ENCODE measurements at regions not wholly inside any gene's neighbourhood (a gene's known extent, or its start where the extent isn't known, plus 50 kb on each side); places are given as distances from the start of the nearest gene placed in this dataset.

DNA sequence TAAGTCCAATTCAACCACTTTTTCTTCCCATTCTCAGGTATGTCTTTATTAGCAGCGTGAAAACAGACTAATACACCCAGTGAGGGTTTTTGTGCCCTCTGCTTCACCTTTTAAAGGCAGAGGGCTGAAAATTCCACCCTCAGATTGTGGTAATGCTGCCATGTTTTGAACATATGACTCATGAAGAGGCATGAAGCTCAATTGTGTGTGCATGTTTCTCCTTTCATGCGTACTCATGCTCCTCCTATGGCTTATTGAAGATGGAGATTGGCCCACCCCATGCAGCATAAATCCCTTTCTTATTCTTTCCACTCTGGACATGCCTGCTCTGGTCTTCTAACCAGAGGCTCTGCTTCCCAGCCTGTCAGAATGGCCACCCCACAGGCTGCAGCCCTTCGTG is 168.0 kb upstream of the PRKCQ start:
- no peaks in the 10 kb centered on the region for H3K9me3 ChIP-seq
- H3K4me1 ChIP-seq, result no peaks in the 10 kb centered on the region
- H3K4me3 ChIP-seq, result no peak overlapping the region
- no peak overlapping the region for H3K27ac ChIP-seq
- 96 to 98% methylated on average over 3 of the region's 3 CpGs for WGBS, 2 donors
- TF ChIP-seq, protein P1, sequence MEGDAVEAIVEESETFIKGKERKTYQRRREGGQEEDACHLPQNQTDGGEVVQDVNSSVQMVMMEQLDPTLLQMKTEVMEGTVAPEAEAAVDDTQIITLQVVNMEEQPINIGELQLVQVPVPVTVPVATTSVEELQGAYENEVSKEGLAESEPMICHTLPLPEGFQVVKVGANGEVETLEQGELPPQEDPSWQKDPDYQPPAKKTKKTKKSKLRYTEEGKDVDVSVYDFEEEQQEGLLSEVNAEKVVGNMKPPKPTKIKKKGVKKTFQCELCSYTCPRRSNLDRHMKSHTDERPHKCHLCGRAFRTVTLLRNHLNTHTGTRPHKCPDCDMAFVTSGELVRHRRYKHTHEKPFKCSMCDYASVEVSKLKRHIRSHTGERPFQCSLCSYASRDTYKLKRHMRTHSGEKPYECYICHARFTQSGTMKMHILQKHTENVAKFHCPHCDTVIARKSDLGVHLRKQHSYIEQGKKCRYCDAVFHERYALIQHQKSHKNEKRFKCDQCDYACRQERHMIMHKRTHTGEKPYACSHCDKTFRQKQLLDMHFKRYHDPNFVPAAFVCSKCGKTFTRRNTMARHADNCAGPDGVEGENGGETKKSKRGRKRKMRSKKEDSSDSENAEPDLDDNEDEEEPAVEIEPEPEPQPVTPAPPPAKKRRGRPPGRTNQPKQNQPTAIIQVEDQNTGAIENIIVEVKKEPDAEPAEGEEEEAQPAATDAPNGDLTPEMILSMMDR (IDR thresholded peaks at IDR 0.05), result no peak
- TF ChIP-seq EP300 (IDR thresholded peaks at IDR 0.05) (no peak), POLR2A (IDR thresholded peaks at IDR 0.05) (no peak)
- DNase-seq (ENCODE audit: low spot score in 2 of 2), result no peak
- H3K36me3 ChIP-seq, result no peaks in the 10 kb centered on the region
- H3K27me3 ChIP-seq, result no peaks in the 10 kb centered on the region

DNA sequence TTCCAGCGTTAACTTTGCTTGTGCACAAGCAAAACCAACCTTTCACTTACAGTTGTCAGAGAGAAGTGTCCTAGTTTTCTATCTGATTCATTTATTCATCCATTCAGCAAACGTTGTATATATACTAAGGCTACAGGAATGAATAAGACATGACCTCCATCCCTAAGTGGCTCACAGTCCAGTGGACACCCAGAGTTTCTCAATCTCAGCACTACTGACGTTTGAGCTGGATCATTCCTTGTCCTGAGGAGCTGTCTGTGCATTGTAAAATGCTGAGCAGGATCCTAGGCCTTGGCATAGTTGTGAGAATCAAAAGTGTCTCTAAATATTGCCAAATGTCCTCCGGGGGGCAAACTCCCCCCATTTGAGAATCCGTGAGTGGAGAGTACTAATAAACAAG is 166.7 kb upstream of the PRKCQ start:
- TF ChIP-seq EP300 (IDR thresholded peaks at IDR 0.05) (no peak), POLR2A (IDR thresholded peaks at IDR 0.05) (no peak)
- TF ChIP-seq, protein P1 (IDR thresholded peaks at IDR 0.05), result no peak
- Histone ChIP-seq H3K27me3 (no peaks in the 10 kb centered on the region), H3K9me3 (no peaks in the 10 kb centered on the region), H3K27ac (no peak overlapping the region), H3K4me1 (no peaks in the 10 kb centered on the region), H3K36me3 (no peaks in the 10 kb centered on the region), H3K4me3 (no peak overlapping the region)
- no peak for DNase-seq (ENCODE audit: low spot score in 2 of 2)
- 64 to 66% methylated on average over 5 of the region's 5 CpGs for WGBS, 2 donors

GRCh38 chr10:6743291-6743849 is 163.3 kb upstream of the PRKCQ start:
- Histone ChIP-seq H3K4me1 (peaks cover 0 to 5% (median 0%) of the 10 kb centered on the region in 4 donors), H3K27me3 (peaks cover 0 to 6% of the 10 kb centered on the region in 2 donors), H3K36me3 (no peaks in the 10 kb centered on the region), H3K9me3 (no peaks in the 10 kb centered on the region), H3K27ac (no peak overlapping the region), H3K4me3 (no peak overlapping the region)
- TF ChIP-seq, protein P1 (IDR thresholded peaks at IDR 0.05), result no peak
- TF ChIP-seq EP300 (IDR thresholded peaks at IDR 0.05), result no peak
- TF ChIP-seq POLR2A (IDR thresholded peaks at IDR 0.05), result no peak
- 87 to 96% methylated on average over 4 of the region's 4 CpGs for WGBS, 2 donors
- no peak for DNase-seq (ENCODE audit: low spot score in 2 of 2)

DNA sequence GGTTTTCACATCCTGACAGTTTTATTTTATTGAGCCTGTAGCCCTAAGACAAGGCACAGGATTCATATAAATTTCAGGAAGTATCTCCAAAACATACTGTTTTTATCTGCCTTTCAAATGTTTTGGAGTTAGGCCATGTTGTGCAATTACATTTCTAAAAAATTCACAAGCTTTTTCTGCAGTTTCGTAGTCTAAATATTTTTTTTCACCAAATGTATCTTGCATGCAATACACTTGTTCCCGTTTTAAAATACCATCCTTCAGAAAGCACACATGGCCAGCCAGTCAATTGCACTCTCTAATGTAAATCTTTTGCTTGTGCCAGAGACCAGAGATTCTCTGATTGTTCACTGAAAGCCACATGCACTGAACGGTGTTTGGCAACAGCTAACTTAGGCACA is 161.5 kb upstream of the PRKCQ start:
- Histone ChIP-seq H3K4me1 (peaks cover 0 to 16% (median 0%) of the 10 kb centered on the region in 4 donors), H3K27me3 (peaks cover 0 to 6% of the 10 kb centered on the region in 2 donors), H3K9me3 (no peaks in the 10 kb centered on the region), H3K36me3 (no peaks in the 10 kb centered on the region), H3K27ac (no peak overlapping the region), H3K4me3 (no peak overlapping the region)
- TF ChIP-seq, protein P1 (IDR thresholded peaks at IDR 0.05), result no peak
- TF ChIP-seq EP300 (IDR thresholded peaks at IDR 0.05) (no peak), POLR2A (IDR thresholded peaks at IDR 0.05) (no peak)
- WGBS, 2 donors, result 32 to 35% methylated on average over 3 of the region's 3 CpGs
- no peak for DNase-seq (ENCODE audit: low spot score in 2 of 2)

- DNase-seq (ENCODE audit: low spot score in 2 of 2), result no peak
- Histone ChIP-seq H3K27me3 (peaks cover 0 to 6% of the 10 kb centered on the region in 2 donors), H3K4me1 (peaks cover 0 to 16% (median 0%) of the 10 kb centered on the region in 4 donors), H3K4me3 (no peak overlapping the region), H3K36me3 (no peaks in the 10 kb centered on the region), H3K9me3 (no peaks in the 10 kb centered on the region), H3K27ac (no peak overlapping the region)
- WGBS, 2 donors, result 79 to 83% methylated on average over 11 to 12 of the region's 12 CpGs
- TF ChIP-seq, protein P1 (IDR thresholded peaks at IDR 0.05), result no peak
- TF ChIP-seq EP300 (IDR thresholded peaks at IDR 0.05) (no peak), POLR2A (IDR thresholded peaks at IDR 0.05) (no peak)
Observed at GRCh38 chr10:6739530-6740174, 159.6 kb upstream of the PRKCQ start.
